ENCODE measurements at regions not wholly inside any gene's neighbourhood (a gene's known extent, or its start where the extent isn't known, plus 50 kb on each side); places are given as distances from the start of the nearest gene placed in this dataset.

DNA sequence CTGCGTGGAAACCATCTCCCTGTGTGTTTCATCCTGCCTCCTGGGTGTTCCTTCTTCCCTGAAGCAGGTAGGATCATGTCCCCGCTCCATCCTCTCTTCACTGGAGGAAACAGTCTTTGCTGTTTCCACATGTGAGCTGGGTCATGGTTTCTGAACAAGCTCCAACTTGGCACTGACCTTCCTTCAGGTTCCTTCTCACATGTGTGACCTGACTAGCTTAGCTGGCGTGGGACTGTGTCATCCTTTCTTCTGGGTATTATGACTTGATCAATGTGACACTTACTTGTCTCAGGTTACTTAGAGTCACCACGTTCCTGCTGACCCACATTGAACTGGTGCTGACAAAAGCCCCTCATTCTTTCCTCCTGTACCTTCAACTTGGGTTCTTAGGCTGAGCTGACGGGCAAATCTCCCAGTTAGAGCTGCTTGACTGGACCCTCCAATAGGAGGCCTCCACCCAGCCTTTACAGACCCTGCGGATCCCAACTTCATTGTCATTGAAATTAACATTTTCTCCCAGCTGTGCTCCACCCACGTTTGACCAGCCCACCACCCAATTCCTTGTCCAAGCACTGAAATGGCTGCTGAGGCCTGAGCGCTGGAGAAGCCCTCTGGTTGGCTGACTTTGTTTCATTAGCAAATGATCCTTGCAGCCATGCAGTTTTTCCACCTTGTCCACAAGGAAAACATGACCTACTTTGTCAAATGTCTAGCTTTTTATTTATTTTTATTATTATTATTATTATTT is 128.1 kb downstream of the DDX1 start:
- no peak for DNase-seq (ENCODE audit: low spot score)

DNA sequence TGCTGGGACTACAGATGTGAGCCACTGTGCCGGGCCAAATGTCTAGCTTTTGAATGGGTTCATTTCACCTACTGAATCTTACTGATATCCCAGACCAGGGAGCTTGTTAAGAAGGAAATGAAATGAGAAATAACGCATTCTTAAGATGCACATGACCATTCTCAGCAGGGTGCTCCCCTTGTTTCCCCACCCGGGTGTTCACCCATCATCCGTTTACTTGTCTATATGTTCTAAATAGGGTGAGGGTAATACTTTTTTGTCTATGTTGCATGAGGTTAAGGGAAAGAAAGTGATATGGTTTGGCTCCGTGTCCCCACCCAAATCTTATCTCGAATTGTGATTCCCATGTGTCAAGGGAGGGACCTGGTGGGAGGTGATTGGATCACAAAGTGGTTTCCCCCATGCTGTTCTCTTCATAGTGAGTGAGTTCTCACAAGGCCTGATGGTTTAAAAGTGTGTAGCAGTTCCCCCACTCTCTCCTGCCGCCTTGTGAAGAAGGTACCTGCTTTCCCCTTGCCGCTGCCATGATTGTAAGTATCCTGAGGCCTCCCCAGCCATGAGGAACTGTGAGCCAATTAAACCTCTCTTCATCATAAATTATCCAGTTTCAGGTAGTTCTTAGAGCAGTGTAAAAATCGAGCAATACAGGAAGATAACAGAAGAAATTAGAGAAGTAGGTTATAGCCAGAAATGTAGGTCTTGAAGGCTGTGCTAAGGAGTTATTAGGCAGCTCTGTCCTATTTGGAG is 129.1 kb downstream of the DDX1 start:
- DNase-seq (ENCODE audit: low spot score): no peak

GRCh38 chr2:15721411-15722067 is 129.9 kb downstream of the DDX1 start:
- DNase-seq (ENCODE audit: low spot score): no peak

GRCh38 chr2:15722980-15723379 is 131.3 kb downstream of the DDX1 start:
- DNase-seq (ENCODE audit: low spot score): no peak

DNA sequence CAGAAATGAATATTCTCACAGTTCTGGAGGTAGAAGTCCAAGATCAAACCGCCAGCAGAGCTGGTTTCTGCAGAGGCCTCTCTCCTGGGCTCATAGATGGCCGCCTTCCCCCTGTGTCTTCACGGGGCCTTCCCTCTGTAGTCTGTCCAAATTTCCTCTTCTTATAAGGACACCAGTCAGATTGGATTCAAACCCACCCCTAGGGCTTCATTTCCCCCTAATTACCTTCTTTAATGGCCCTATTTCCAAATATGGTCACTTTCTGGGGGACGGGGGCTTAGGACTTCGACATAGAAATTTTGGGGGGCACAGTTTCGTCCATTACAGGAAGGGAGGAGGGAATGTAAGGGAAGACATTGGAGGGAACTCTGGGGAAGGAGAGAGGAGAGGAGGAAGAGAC is 132.6 kb downstream of the DDX1 start:
- no peak for DNase-seq (ENCODE audit: low spot score)

GRCh38 chr2:15725101-15725781 is 133.6 kb downstream of the DDX1 start:
- DNase-seq (ENCODE audit: low spot score): no peak

- no peak for DNase-seq (ENCODE audit: low spot score)
Measured at GRCh38 chr2:15725782-15726112, 134.1 kb downstream of the DDX1 start.

GRCh38 chr2:15726321-15727057 is 134.8 kb downstream of the DDX1 start:
- DNase-seq (ENCODE audit: low spot score): no peak

GRCh38 chr2:15727396-15728244 is 136.0 kb downstream of the DDX1 start:
- DNase-seq (ENCODE audit: low spot score): no peak

- no peak for DNase-seq (ENCODE audit: low spot score)
Measured at GRCh38 chr2:15728245-15728938, 136.7 kb downstream of the DDX1 start.

DNA sequence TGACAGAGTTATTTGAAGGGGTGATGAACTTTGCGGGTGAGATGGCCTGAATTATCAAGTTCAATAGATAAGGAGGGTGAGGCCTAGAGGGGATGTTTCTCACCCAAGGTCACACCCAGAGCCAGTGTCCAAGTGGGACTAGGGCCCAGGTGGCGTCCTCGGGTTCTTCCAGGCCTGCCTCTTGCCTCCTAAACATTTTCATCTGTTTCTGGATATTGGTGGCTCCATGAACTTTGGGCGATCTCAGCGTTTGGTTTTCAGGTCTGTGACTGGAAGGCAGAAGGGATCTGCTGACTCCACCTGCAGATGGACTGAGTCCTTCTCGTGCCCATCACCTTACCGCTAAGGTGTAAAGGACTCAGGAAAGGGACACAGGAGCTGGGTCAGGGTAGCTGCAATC is 137.3 kb downstream of the DDX1 start:
- DNase-seq (ENCODE audit: low spot score): no peak

GRCh38 chr2:15729709-15730544 is 138.3 kb downstream of the DDX1 start:
- no peak for DNase-seq (ENCODE audit: low spot score)

DNA sequence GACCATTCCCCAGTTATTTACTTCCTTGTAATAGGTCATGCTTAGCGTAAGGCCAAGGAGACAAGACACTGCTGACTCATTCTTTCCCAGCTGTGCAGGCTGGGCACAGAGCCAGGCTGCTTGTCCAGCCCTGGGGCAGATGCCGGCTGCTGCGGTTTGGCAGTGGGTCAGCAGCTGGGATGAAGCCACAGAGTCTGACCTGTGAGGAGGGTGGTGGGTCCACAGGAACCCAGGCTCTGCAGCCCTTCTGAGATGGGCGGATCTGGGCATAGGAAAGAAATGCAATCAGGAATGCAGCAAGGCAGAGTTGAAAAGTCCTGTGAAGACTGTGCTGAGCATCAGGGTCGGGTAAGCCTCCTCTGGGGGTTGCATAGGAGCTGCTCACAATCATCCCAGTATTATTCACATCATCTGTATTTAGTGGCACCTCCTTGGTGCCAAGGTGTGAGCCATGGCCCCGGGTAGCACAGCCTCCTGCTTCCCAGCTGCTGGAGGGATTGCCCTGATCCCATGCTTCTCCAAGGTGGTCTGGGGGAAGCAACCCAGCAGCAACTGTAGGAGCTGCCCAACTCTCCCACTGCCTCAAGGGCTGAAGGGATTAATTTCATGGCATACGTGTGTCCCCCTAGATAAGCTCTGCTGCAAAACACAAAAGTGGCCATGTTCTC is 139.0 kb downstream of the DDX1 start:
- DNase-seq (ENCODE audit: low spot score): peak; percentile 93

DNA sequence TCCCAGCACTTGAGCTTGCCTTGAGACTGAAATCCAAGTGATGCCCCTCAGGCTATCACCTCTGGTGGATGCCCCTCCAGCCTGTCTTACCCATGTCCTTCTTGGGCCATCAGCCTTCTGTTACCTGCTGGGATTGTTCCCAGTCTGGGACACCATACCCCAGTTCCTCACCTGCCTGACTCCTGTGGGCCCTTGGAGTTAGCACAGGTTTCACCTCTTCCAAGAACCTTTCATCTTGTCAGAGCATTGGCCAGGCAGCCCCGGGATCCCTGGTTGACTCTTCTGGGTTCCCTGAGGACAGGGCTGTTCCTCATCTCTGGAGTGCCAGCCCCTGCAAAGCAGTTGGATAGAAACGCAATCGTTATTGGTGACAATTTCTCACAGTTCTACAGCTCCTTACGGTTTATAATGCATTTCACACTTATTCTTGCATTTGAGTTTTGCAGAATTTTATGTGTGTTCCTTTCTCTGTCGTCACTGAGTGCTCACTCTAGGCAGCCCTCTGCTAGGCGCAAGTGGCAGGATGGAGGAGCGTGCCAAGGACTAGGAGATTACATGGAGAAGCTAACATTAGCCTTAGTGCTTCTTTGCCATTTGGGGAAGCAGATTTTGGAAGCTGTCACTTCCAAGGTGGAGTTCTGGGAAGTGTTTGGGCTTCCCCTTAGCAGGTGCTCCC is 139.7 kb downstream of the DDX1 start:
- DNase-seq (ENCODE audit: low spot score): no peak

DNA sequence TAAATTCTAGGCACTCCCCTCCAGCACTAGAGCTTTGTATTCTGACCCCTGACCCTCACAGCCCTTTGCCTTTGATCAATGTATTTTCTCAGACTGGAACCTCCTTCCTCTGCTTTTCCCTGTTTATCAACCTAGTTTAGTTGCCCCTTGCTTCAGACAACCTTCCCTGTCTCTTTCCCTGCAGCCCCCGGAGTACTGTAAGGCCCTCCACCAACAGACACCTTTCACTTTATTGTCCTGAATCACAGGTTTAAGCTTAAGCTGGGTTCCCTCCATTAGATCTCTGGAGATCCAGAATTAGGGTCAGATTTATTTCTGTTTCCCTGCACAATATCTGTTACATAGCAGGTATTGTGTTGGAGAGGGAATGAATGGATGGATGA is 140.2 kb downstream of the DDX1 start:
- no peak for DNase-seq (ENCODE audit: low spot score)

DNA sequence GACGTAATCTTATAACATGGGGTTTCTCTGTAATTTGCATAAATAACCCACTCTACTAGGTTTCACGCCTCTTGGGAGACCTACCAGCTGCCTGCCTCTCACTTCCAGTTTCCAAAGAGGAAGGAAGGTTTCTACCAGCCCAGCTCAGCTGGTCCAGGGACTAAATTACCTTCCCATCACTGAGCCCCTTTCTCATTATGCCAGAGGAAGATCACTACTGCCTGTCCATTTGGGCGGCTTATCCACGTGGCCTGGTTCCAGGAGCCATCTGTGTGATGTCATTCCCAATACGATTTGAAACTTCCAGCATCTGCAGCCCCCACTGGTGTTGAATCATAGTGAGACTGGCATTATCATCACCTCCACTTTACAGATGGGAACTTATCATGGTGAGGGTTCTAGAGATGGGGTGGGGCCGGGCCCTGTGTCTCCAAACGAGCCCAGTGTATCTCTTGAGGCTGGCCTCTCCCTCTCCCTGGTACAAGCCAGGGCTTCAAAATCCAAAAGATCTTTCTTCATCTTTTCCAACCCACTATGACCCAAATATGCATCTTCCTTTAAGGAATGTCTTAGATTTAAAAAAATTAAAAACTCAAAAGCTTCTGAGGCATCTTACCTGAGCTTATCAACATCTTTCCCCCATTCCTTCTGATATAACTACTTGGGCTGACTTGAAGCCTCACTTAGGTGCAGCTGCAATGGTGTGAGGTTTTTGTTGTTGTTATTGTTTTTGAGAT is 140.8 kb downstream of the DDX1 start:
- no peak for DNase-seq (ENCODE audit: low spot score)

DNA sequence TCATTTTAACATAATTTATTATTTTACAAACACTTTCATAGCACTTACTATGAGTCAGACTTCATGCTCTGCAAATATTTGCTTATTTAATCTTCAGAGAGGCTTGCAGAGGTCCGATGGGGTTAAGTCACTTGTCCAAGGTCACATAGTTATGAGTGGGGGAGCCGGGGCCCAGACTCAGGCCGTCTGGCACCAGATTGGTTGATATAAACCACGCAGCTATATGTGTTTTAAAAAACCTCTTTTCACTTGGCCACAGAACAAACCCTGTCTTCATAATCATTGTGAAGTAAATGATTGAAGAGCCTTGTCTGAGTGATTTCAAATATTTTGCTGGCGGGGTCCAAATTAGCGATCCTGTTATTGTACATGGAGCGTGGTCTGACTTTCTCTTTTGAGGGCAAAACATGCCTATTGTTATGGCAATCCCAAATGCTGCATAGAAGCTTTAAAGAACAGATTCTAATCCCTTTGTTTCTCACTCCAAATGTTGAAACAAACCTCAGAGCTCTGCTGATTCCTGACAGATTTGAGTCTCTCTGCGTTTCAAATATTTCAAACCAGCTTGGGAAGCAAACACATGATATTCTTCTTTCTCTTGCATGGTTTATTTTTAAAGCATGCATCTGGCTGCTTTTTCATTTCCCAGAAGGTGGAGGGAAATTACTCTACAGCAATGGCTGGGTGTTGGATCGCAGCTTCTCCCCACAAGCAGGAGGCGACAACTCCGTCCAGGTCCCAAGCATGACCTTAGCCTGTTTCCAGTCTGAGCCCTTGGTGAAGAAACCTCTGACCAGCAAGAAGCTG is 142.4 kb downstream of the DDX1 start:
- no peak for DNase-seq (ENCODE audit: low spot score)

All from kidney capillary endothelial cell (primary cell).